Caco-2 (cell line): ENCODE measurements at regions not wholly inside any gene's neighbourhood (a gene's known extent, or its start where the extent isn't known, plus 50 kb on each side); places are given as distances from the start of the nearest gene placed in this dataset.

Experiments used
- BruUV-seq: library from RNA; stranded (reverse); fragments of 400-500 nt; replicated peaks from 2 replicates; lab custom pipeline; 2021; lab: Mats Ljungman, UMichigan
- CTCF ChIA-PET: fragments of 300-600 bp; sonication (Branson Sonifier 250); formaldehyde crosslinking; loops from one replicate; lab custom pipeline; 2022; ENCODE audit warnings: antibody characterized with exemption; lab: Charles Lee
- POLR2A ChIA-PET: fragments of 300-600 bp; sonication (Branson Sonifier 250); formaldehyde crosslinking; loops from one replicate; lab custom pipeline; 2022; ENCODE audit warnings: antibody characterized with exemption; lab: Charles Lee
- DNase-seq, 2 experiments: peaks; one replicate each; pipeline versions ENCODE4 v3.0.0 to v3.0.0-alpha.2; 2020 to 2022
- H3K27me3 ChIP-seq: replicated peaks from 2 replicates; pipeline ENCODE4 v1.6.0; 2011; ENCODE audit warnings: low read length; ENCODE audit not compliant: control insufficient read depth, insufficient read depth
- H3K36me3 ChIP-seq: 2 replicates; pipeline ENCODE4 v1.5.1; 2011; ENCODE audit warnings: low read length; ENCODE audit not compliant: control insufficient read depth, insufficient read depth
- H3K4me1 ChIP-seq: fragments of 250-450 bp; sonication (Bioruptor Pico); 2 replicates; pipeline ENCODE4 v1.5.1; 2020; ENCODE audit warnings: mild to moderate bottlenecking
- H3K4me3 ChIP-seq: 2 replicates; pipeline ENCODE4 v1.5.1; 2011; ENCODE audit warnings: low read depth, mild to moderate bottlenecking, control low read depth, low read length
- H3K9me3 ChIP-seq: fragments of 250-450 bp; sonication (Bioruptor Pico); 2 replicates; pipeline ENCODE4 v1.5.1; 2020; ENCODE audit warnings: mild to moderate bottlenecking, moderate library complexity
- H3K27ac Mint-ChIP-seq: one replicate; pipeline ENCODE4 v1.8.0; 2022; ENCODE audit warnings: mixed read lengths; ENCODE audit not compliant: unreplicated experiment
- H3K27me3 Mint-ChIP-seq: one replicate; pipeline ENCODE4 v1.8.0; 2022; ENCODE audit warnings: mixed read lengths; ENCODE audit not compliant: insufficient read depth, unreplicated experiment
- H3K36me3 Mint-ChIP-seq: one replicate; pipeline ENCODE4 v1.8.0; 2022; ENCODE audit warnings: mild to moderate bottlenecking, mixed read lengths; ENCODE audit not compliant: insufficient read depth, unreplicated experiment
- H3K4me1 Mint-ChIP-seq: one replicate; pipeline ENCODE4 v1.8.0; 2022; ENCODE audit warnings: low read depth, mixed read lengths; ENCODE audit not compliant: unreplicated experiment
- H3K4me3 Mint-ChIP-seq: one replicate; pipeline ENCODE4 v1.8.0; 2022; ENCODE audit warnings: mild to moderate bottlenecking, moderate library complexity, mixed read lengths; ENCODE audit not compliant: unreplicated experiment
- H3K9me3 Mint-ChIP-seq: one replicate; pipeline ENCODE4 v1.8.0; 2022; ENCODE audit warnings: mixed read lengths; ENCODE audit not compliant: unreplicated experiment
- CTCF ChIP-seq, 2 experiments: fragments of 200-600 bp in 1 of 2; IDR thresholded peaks; 1 replicate in 1 of 2; 2 replicates in 1 of 2; pipeline versions ENCODE4 v1.5.1 to v1.8.0; 2011 to 2022; ENCODE audit warnings: antibody characterized with exemption in 1 of 2, control low read depth in 1 of 2, inconsistent platforms in 1 of 2, low read depth in 1 of 2, low read length in 1 of 2, mild to moderate bottlenecking in 1 of 2, moderate library complexity in 1 of 2; ENCODE audit not compliant: insufficient read depth in 1 of 2, severe bottlenecking in 1 of 2, unreplicated experiment in 1 of 2
- intact Hi-C: fragments of 100-400 bp; cut with micrococcal nuclease; formaldehyde crosslinking; loops from one replicate; pipeline ENCODE4 v1.10.0; 2022; ENCODE audit not compliant: unreplicated experiment

GRCh38 chr1:56147034-56147433 is 432.3 kb downstream of the PLPP3 start:
- Histone ChIP-seq H3K4me1 (peaks cover 6% of the 10 kb centered on the region; the same call in 1 of the 2 replicates), H3K27me3 (no peaks in the 10 kb centered on the region), H3K36me3 (no peaks in the 10 kb centered on the region), H3K9me3 (no peaks in the 10 kb centered on the region), H3K4me3 (no peak overlapping the region)
- Mint-ChIP-seq H3K9me3 (no peaks in the 10 kb centered on the region), H3K27me3 (no peaks in the 10 kb centered on the region), H3K4me3 (no peak overlapping the region), H3K4me1 (no peaks in the 10 kb centered on the region), H3K27ac (no peak overlapping the region), H3K36me3 (peaks cover 4% of the 10 kb centered on the region)
- intact Hi-C loops: no loop called here
- DNase-seq: no peak
- POLR2A ChIA-PET: no interaction called here
- CTCF ChIA-PET: no interaction called here
- no TSS peak for BruUV-seq
- no peak for TF ChIP-seq CTCF (IDR thresholded peaks at IDR 0.05; ENCODE audit: insufficient read depth in 1 of 2, low read depth in 1 of 2, low read length in 1 of 2, severe bottlenecking in 1 of 2, unreplicated experiment in 1 of 2)

- no peak overlapping the region for H3K4me3 Mint-ChIP-seq
- intact Hi-C loops: no loop called here
- no peak overlapping the region for H3K27ac Mint-ChIP-seq
- TF ChIP-seq CTCF (IDR thresholded peaks at IDR 0.05; ENCODE audit: insufficient read depth in 1 of 2, low read depth in 1 of 2, low read length in 1 of 2, severe bottlenecking in 1 of 2, unreplicated experiment in 1 of 2): no peak
- Histone ChIP-seq H3K4me3 (no peak overlapping the region), H3K4me1 (peaks cover 7% of the 10 kb centered on the region; the same call in 1 of the 2 replicates), H3K36me3 (no peaks in the 10 kb centered on the region), H3K9me3 (no peaks in the 10 kb centered on the region), H3K27me3 (no peaks in the 10 kb centered on the region)
- no peaks in the 10 kb centered on the region for H3K9me3 Mint-ChIP-seq
- ChIA-PET POLR2A (no interaction called here), CTCF (no interaction called here)
- no peak for DNase-seq
- H3K4me1 Mint-ChIP-seq: no peaks in the 10 kb centered on the region
- H3K36me3 Mint-ChIP-seq: peaks cover 4% of the 10 kb centered on the region
- BruUV-seq: no TSS peak
- no peaks in the 10 kb centered on the region for H3K27me3 Mint-ChIP-seq
Measured at GRCh38 chr1:56146449-56146848, 432.9 kb downstream of the PLPP3 start.

GRCh38 chr1:56145581-56145980 is 433.8 kb downstream of the PLPP3 start:
- H3K4me3 Mint-ChIP-seq: no peak overlapping the region
- intact Hi-C loops: no loop called here
- H3K4me1 Mint-ChIP-seq: no peaks in the 10 kb centered on the region
- H3K36me3 Mint-ChIP-seq: peaks cover 4% of the 10 kb centered on the region
- Histone ChIP-seq H3K9me3 (no peaks in the 10 kb centered on the region), H3K36me3 (no peaks in the 10 kb centered on the region), H3K4me1 (peaks cover 7% of the 10 kb centered on the region; the same call in 1 of the 2 replicates), H3K4me3 (no peak overlapping the region), H3K27me3 (no peaks in the 10 kb centered on the region)
- DNase-seq: no peak
- TF ChIP-seq CTCF (IDR thresholded peaks at IDR 0.05; ENCODE audit: insufficient read depth in 1 of 2, low read depth in 1 of 2, low read length in 1 of 2, severe bottlenecking in 1 of 2, unreplicated experiment in 1 of 2): no peak
- ChIA-PET POLR2A (no interaction called here), CTCF (no interaction called here)
- H3K27ac Mint-ChIP-seq: no peak overlapping the region
- no peaks in the 10 kb centered on the region for H3K9me3 Mint-ChIP-seq
- no TSS peak for BruUV-seq
- H3K27me3 Mint-ChIP-seq: no peaks in the 10 kb centered on the region
